Adrenal gland (tissue), 9 donors: ENCODE measurements at regions not wholly inside any gene's neighbourhood (a gene's known extent, or its start where the extent isn't known, plus 50 kb on each side); places are given as distances from the start of the nearest gene placed in this dataset.

ENCODE experiments used
- DNase-seq, 7 donors: peaks; one replicate each; pipeline ENCODE4 v3.0.0-alpha.2; 2019 to 2020
- H3K27ac ChIP-seq, 5 donors: fragments of 200-600 bp; sonication (generic) in 4 of 5; 1 replicate in 3 of 5; 2 replicates in 2 of 5; pipeline versions ENCODE4 v1.5.1 to v1.8.0; 2016 to 2020; ENCODE audit warnings: mild to moderate bottlenecking in 1 of 5
- H3K27me3 ChIP-seq: fragments of 200-600 bp; 2 replicates; pipeline ENCODE4 v1.8.0; 2021
- H3K36me3 ChIP-seq, 2 donors: fragments of 200-600 bp; replicated peaks in 1 of 2; 1 replicate in 1 of 2; 2 replicates in 1 of 2; pipeline versions ENCODE4 v1.5.1 to v1.8.0; 2018 to 2022
- H3K4me1 ChIP-seq, 2 donors: fragments of 200-600 bp; replicated peaks in 1 of 2; 1 replicate in 1 of 2; 2 replicates in 1 of 2; pipeline versions ENCODE4 v1.5.1 to v1.8.0; 2018 to 2021
- H3K4me3 ChIP-seq, 4 donors: fragments of 200-600 bp; sonication (generic) in 3 of 4; one replicate each; pipeline ENCODE4 v1.5.1; 2016 to 2018
- H3K9me3 ChIP-seq, 3 donors: fragments of 200-600 bp; sonication (generic) in 1 of 3; replicated peaks in 1 of 3; 1 replicate in 2 of 3; 2 replicates in 1 of 3; pipeline versions ENCODE4 v1.5.1 to v1.8.0; 2016 to 2021
- CTCF ChIP-seq, 6 experiments: fragments of 450-650 bp in 4 of 6; fragments of 200-600 bp in 2 of 6; sonication (generic) in 1 of 6; IDR thresholded peaks; 1 replicate in 5 of 6; 2 replicates in 1 of 6; pipeline versions ENCODE4 v1.5.1 to v1.8.0; 2016 to 2021; ENCODE audit warnings: antibody characterized with exemption in 6 of 6, mild to moderate bottlenecking in 2 of 6, moderate library complexity in 1 of 6
- POLR2A ChIP-seq, 2 donors: fragments of 450-650 bp; IDR thresholded peaks; one replicate each; pipeline ENCODE4 v1.6.1; 2017; ENCODE audit warnings: antibody characterized with exemption in 2 of 2, mild to moderate bottlenecking in 2 of 2, moderate library complexity in 1 of 2
- whole genome bisulfite sequencing, 4 donors: extraction: QIAGEN DNeasy Blood & Tissue Kit in 2 of 4; methylation state at CpG; one replicate each; pipeline versions ENCODE4 v1.1.5 to v1.1.7; 2013 to 2017; 5-methylcytosine and 5-hydroxymethylcytosine counted together
- intact Hi-C, 2 donors: fragments of 100-400 bp; cut with DNase I; formaldehyde crosslinking; loops; one replicate each; pipeline versions ENCODE4 v1.14.1 to v1.15.0; 2022 to 2023
- donor health status: healthy with polysubstance abuse.
- donor health status: Bipolar disorder and iron deficiency.
- donor health status: DM: yes; HTN: yes; CAD: no.
- donor health status: DM: no; HTN: no; CAD: no.
- donor health status: DM: no; HTN: no; CAD: no.

- DNase-seq = no peak
- intact Hi-C loops = no loop called here
- no peaks in the 10 kb centered on the region for H3K27me3 ChIP-seq
- TF ChIP-seq POLR2A (IDR thresholded peaks at IDR 0.05) = no peak
- TF ChIP-seq CTCF (IDR thresholded peaks at IDR 0.05) = no peak
- H3K4me3 ChIP-seq = no peak overlapping the region
- WGBS, 4 donors = 89 to 95% (median 90%) methylated on average over 4 of the region's 4 CpGs
- H3K4me1 ChIP-seq = no peaks in the 10 kb centered on the region
- no peaks in the 10 kb centered on the region for H3K9me3 ChIP-seq
- no peaks in the 10 kb centered on the region for H3K36me3 ChIP-seq
- H3K27ac ChIP-seq = no peak overlapping the region
Measured at GRCh38 chr6:44705596-44705995, 318.1 kb downstream of the CDC5L start.

GRCh38 chr6:44706011-44706410 is 318.5 kb downstream of the CDC5L start:
- WGBS, 4 donors = 66 to 88% (median 74%) methylated on average over 4 to 5 of the region's 5 CpGs
- intact Hi-C loops = no loop called here
- Histone ChIP-seq H3K4me1 (no peaks in the 10 kb centered on the region), H3K4me3 (no peak overlapping the region), H3K27me3 (no peaks in the 10 kb centered on the region), H3K9me3 (no peaks in the 10 kb centered on the region), H3K27ac (no peak overlapping the region), H3K36me3 (no peaks in the 10 kb centered on the region)
- TF ChIP-seq CTCF (IDR thresholded peaks at IDR 0.05) = no peak
- no peak for TF ChIP-seq POLR2A (IDR thresholded peaks at IDR 0.05)
- no peak for DNase-seq

- DNase-seq = no peak
- H3K9me3 ChIP-seq = no peaks in the 10 kb centered on the region
- 91 to 92% (median 91%) methylated on average over 5 of the region's 5 CpGs for WGBS, 4 donors
- H3K4me1 ChIP-seq = no peaks in the 10 kb centered on the region
- no peak for TF ChIP-seq CTCF (IDR thresholded peaks at IDR 0.05)
- H3K27ac ChIP-seq = no peak overlapping the region
- H3K27me3 ChIP-seq = no peaks in the 10 kb centered on the region
- intact Hi-C loops = no loop called here
- H3K36me3 ChIP-seq = no peaks in the 10 kb centered on the region
- no peak overlapping the region for H3K4me3 ChIP-seq
Measured at GRCh38 chr6:44708208-44708607, 320.7 kb downstream of the CDC5L start.

- WGBS, 4 donors = 83 to 87% (median 84%) methylated on average over 6 of the region's 6 CpGs
- Histone ChIP-seq H3K27me3 (no peaks in the 10 kb centered on the region), H3K27ac (no peak overlapping the region), H3K36me3 (no peaks in the 10 kb centered on the region), H3K4me1 (no peaks in the 10 kb centered on the region), H3K4me3 (no peak overlapping the region), H3K9me3 (no peaks in the 10 kb centered on the region)
- intact Hi-C loops = no loop called here
- no peak for DNase-seq
- TF ChIP-seq POLR2A (IDR thresholded peaks at IDR 0.05) = no peak
- no peak for TF ChIP-seq CTCF (IDR thresholded peaks at IDR 0.05)
Measured at GRCh38 chr6:44712353-44713111, 325.0 kb downstream of the CDC5L start.
